ENCODE measurements at regions not wholly inside any gene's neighbourhood (a gene's known extent, or its start where the extent isn't known, plus 50 kb on each side); places are given as distances from the start of the nearest gene placed in this dataset.
A peak's percentile ranks its signal among the peaks of the same experiment; 100 is the strongest.

GRCh38 chr1:229710746-229711145 is 84.7 kb downstream of the URB2 start:
- H3K4me3 Mint-ChIP-seq, result no peak overlapping the region
- no peaks in the 10 kb centered on the region for H3K36me3 Mint-ChIP-seq (ENCODE audit: low read depth)
- H3K27ac Mint-ChIP-seq, result no peak overlapping the region
- no peaks in the 10 kb centered on the region for H3K9me3 Mint-ChIP-seq
- peak; percentile 32; the same call in 1 of the 2 replicates for TF ChIP-seq CTCF (IDR thresholded peaks at IDR 0.05)
- H3K4me1 Mint-ChIP-seq (ENCODE audit: low read depth), result no peaks in the 10 kb centered on the region
- DNase-seq, result no peak
- H3K27me3 Mint-ChIP-seq (ENCODE audit: insufficient read depth), result peaks cover 2% of the 10 kb centered on the region

GRCh38 chr1:229714306-229714705 is 88.3 kb downstream of the URB2 start:
- H3K27me3 Mint-ChIP-seq (ENCODE audit: insufficient read depth), result no peaks in the 10 kb centered on the region; the same call in none of the 2 replicates
- H3K4me3 Mint-ChIP-seq, result no peak overlapping the region
- no peaks in the 10 kb centered on the region for H3K9me3 Mint-ChIP-seq
- H3K36me3 Mint-ChIP-seq (ENCODE audit: low read depth), result no peaks in the 10 kb centered on the region
- no peak overlapping the region for H3K27ac Mint-ChIP-seq
- H3K4me1 Mint-ChIP-seq (ENCODE audit: low read depth), result peaks cover 10% of the 10 kb centered on the region; the same call in 1 of the 2 replicates
- no peak for DNase-seq
- no peak for TF ChIP-seq CTCF (IDR thresholded peaks at IDR 0.05)

- DNase-seq, result peak; percentile 27
- H3K27ac Mint-ChIP-seq, result no peak overlapping the region
- H3K36me3 Mint-ChIP-seq (ENCODE audit: low read depth), result no peaks in the 10 kb centered on the region
- TF ChIP-seq CTCF (IDR thresholded peaks at IDR 0.05), result peak; percentile 82
- no peak overlapping the region for H3K4me3 Mint-ChIP-seq
- H3K27me3 Mint-ChIP-seq (ENCODE audit: insufficient read depth), result no peaks in the 10 kb centered on the region; the same call in none of the 2 replicates
- H3K4me1 Mint-ChIP-seq (ENCODE audit: low read depth), result peaks cover 10% of the 10 kb centered on the region; the same call in 1 of the 2 replicates
- H3K9me3 Mint-ChIP-seq, result no peaks in the 10 kb centered on the region
Measured at GRCh38 chr1:229714964-229715603, 89.0 kb downstream of the URB2 start.

GRCh38 chr1:229716069-229716468 is 90.0 kb downstream of the URB2 start:
- no peak overlapping the region for H3K27ac Mint-ChIP-seq
- H3K4me1 Mint-ChIP-seq (ENCODE audit: low read depth), result peaks cover 10% of the 10 kb centered on the region; the same call in 1 of the 2 replicates
- H3K27me3 Mint-ChIP-seq (ENCODE audit: insufficient read depth), result no peaks in the 10 kb centered on the region; the same call in 1 of the 2 replicates
- TF ChIP-seq CTCF (IDR thresholded peaks at IDR 0.05), result no peak
- no peaks in the 10 kb centered on the region for H3K9me3 Mint-ChIP-seq
- no peaks in the 10 kb centered on the region for H3K36me3 Mint-ChIP-seq (ENCODE audit: low read depth)
- no peak overlapping the region for H3K4me3 Mint-ChIP-seq
- no peak for DNase-seq

GRCh38 chr1:229716704-229717103 is 90.7 kb downstream of the URB2 start:
- Mint-ChIP-seq H3K4me1 (ENCODE audit: low read depth) (peaks cover 10% of the 10 kb centered on the region; the same call in 1 of the 2 replicates), H3K9me3 (no peaks in the 10 kb centered on the region), H3K27me3 (ENCODE audit: insufficient read depth) (peaks cover 3% of the 10 kb centered on the region), H3K27ac (no peak overlapping the region), H3K36me3 (ENCODE audit: low read depth) (no peaks in the 10 kb centered on the region), H3K4me3 (no peak overlapping the region)
- DNase-seq, result no peak
- no peak for TF ChIP-seq CTCF (IDR thresholded peaks at IDR 0.05)

All from HFFc6 (cell line).